ENCODE measurements at regions not wholly inside any gene's neighbourhood (a gene's known extent, or its start where the extent isn't known, plus 50 kb on each side); places are given as distances from the start of the nearest gene placed in this dataset.

DNA sequence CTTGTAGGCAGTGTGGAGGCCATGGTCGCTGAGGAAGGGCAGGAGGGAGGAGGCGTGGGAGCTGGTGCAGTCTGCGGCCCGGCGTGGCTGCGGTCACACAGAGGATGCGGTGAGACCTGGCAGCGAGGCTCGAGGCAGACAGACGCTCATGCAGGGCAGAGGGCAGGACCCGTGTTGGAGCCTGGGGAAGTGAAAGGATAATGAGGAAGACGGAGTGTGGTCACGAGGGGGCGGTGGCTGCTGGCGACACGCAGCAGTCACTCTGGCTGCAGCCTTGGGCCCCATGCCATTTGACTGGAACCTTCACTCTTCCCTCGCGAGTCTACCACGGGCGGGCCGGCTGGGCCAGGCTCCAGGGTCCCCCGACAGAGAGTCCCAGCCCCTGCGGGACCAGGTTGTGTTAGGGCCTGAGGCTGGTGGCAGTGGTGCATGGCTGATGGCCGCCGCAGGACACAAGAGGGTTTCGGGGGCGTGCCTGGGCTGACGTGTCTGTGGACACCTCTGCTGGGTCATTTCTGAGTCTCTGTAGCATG is 68.8 kb upstream of the HGFAC start:
- intact Hi-C loops (cut with DNase I; ENCODE audit: low total_unique reads): no loop called here
- no peak for TF ChIP-seq CTCF (IDR thresholded peaks at IDR 0.05)
- TF ChIP-seq POLR2A (IDR thresholded peaks at IDR 0.05): no peak
- WGBS, 2 donors: 72 to 76% methylated on average over 28 of the region's 28 CpGs
- H3K4me3 ChIP-seq (ENCODE audit: low read depth, poor library complexity, severe bottlenecking): no peak overlapping the region
- DNase-seq (ENCODE audit: low spot score in 2 of 2): peak; percentile 70 to 92

DNA sequence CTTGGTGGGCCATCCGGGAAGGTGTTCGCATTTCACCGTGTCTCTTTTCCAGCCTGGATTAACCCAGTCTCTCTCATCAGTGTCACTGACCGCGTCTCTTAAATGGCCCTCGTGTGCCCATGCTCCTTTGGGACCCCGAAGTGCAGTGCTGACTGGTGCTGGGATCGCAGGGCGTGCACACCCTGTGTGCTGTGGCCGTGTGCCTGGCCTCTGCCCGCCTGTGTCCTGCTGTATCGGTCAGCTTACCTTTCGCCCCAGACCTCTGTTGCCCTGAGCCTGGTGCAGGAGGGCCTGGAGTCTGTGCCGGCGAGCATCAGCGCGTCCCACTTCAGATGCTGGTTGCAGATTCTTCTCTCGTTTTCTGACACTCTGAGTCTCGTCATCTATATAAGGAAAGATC is 68.3 kb upstream of the HGFAC start:
- intact Hi-C loops (cut with DNase I; ENCODE audit: low total_unique reads): no loop called here
- no peak for DNase-seq (ENCODE audit: low spot score in 2 of 2)
- no peak overlapping the region for H3K4me3 ChIP-seq (ENCODE audit: low read depth, poor library complexity, severe bottlenecking)
- 96 to 97% methylated on average over 19 of the region's 19 CpGs for WGBS, 2 donors
- no peak for TF ChIP-seq CTCF (IDR thresholded peaks at IDR 0.05)
- TF ChIP-seq POLR2A (IDR thresholded peaks at IDR 0.05): no peak

GRCh38 chr4:3374011-3374645 is 67.6 kb upstream of the HGFAC start:
- H3K4me3 ChIP-seq (ENCODE audit: low read depth, poor library complexity, severe bottlenecking): no peak overlapping the region
- DNase-seq (ENCODE audit: low spot score in 2 of 2): no peak
- TF ChIP-seq POLR2A (IDR thresholded peaks at IDR 0.05) (no peak), CTCF (IDR thresholded peaks at IDR 0.05) (no peak)
- 96 to 98% methylated on average over 29 of the region's 29 CpGs for WGBS, 2 donors
- intact Hi-C loops (cut with DNase I; ENCODE audit: low total_unique reads): no loop called here

DNA sequence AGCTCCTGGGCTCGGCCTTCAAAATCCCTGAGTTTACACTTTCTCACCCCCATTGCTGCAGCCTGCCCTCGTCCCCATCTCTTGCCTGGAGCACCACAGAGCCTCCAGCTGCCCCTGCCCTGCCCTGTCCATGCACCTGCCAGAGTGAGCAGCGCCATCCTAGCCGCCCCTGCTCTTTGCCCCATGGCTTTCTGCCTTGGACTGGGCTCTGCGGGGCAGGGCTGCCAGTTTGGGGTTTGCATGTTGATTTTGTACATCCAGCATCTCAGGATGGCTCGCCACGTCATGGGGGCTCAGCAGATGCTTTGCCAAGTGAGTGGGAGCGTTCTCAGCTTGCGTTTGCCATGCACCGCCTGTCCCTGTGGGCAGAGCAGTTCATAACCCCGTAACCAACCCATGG is 67.1 kb upstream of the HGFAC start:
- WGBS, 2 donors: 82 to 92% methylated on average over 11 of the region's 11 CpGs
- DNase-seq (ENCODE audit: low spot score in 2 of 2): no peak
- TF ChIP-seq CTCF (IDR thresholded peaks at IDR 0.05): no peak
- TF ChIP-seq POLR2A (IDR thresholded peaks at IDR 0.05): no peak
- intact Hi-C loops (cut with DNase I; ENCODE audit: low total_unique reads): no loop called here
- no peak overlapping the region for H3K4me3 ChIP-seq (ENCODE audit: low read depth, poor library complexity, severe bottlenecking)

DNA sequence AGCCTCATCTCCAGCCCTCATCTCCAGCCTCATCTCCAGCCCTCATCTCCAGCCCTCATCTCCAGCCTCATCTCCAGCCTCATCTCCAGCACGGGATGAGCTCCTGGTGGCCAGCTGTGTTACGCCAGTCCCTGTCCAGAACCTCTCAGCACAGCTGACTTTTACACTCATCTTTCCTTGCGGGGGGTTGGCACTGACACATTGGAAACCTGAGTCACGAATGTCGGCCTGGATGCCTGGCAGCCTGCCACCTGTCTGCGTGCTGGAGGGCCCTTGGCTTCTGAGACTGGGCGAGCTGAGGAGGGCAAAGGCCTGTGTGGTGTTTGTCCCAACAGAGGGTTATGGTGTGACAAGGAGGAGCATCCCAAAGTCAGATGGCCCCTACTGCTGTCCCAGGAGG is 66.1 kb upstream of the HGFAC start:
- WGBS, 2 donors: 60 to 75% methylated on average over 7 of the region's 7 CpGs
- DNase-seq (ENCODE audit: low spot score in 2 of 2): no peak
- TF ChIP-seq POLR2A (IDR thresholded peaks at IDR 0.05) (no peak), CTCF (IDR thresholded peaks at IDR 0.05) (no peak)
- intact Hi-C loops (cut with DNase I; ENCODE audit: low total_unique reads): no loop called here
- H3K4me3 ChIP-seq (ENCODE audit: low read depth, poor library complexity, severe bottlenecking): no peak overlapping the region

DNA sequence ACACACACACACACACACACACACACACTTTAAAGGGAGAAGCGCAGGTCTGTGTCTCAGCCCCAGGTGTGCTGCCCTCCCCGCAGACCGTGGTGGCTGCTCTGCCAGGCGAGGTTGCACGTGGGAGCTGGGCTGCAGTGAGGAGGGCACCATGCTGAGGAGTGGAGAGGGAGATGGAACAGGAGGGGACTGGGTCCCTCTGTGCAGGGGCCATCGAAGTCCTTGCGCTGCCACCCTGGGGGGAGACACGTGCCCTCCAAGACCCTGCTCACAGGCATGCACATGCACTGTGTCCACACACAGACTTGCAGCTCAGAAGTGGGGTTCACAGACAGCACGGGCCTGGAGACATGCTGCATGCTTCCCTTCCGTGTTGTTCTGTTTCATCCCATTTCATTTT is 65.5 kb upstream of the HGFAC start:
- no peak for DNase-seq (ENCODE audit: low spot score in 2 of 2)
- WGBS, 2 donors: 94 to 95% methylated on average over 10 of the region's 10 CpGs
- intact Hi-C loops (cut with DNase I; ENCODE audit: low total_unique reads): no loop called here

More for the DNA sequence above, 65.5 kb upstream of the HGFAC start:
- H3K4me3 ChIP-seq (ENCODE audit: low read depth, poor library complexity, severe bottlenecking): no peak overlapping the region
- TF ChIP-seq POLR2A (IDR thresholded peaks at IDR 0.05): no peak
- TF ChIP-seq CTCF (IDR thresholded peaks at IDR 0.05): no peak

All from lower leg skin (tissue), 4 donors.